ENCODE measurements at regions not wholly inside any gene's neighbourhood (a gene's known extent, or its start where the extent isn't known, plus 50 kb on each side); places are given as distances from the start of the nearest gene placed in this dataset.

- Mint-ChIP-seq H3K36me3 (ENCODE audit: low read depth) (no peaks in the 10 kb centered on the region), H3K9me3 (no peaks in the 10 kb centered on the region), H3K27ac (no peak overlapping the region), H3K4me1 (peaks cover 20% of the 10 kb centered on the region), H3K27me3 (ENCODE audit: insufficient read depth) (peaks cover 40% of the 10 kb centered on the region), H3K4me3 (no peak overlapping the region)
- 89 to 91% methylated on average over 1 of the region's 1 CpG for WGBS, 2 experiments (ENCODE audit: insufficient coverage in 1 of 2, insufficient read length in 1 of 2)
- H3K4me3 ChIP-seq (ENCODE audit: low read length): no peak overlapping the region
- H3K9ac ChIP-seq (ENCODE audit: extremely low read depth, low read length, poor library complexity, severe bottlenecking): no peak overlapping the region
- H3K27me3 ChIP-seq (ENCODE audit: control insufficient read depth, insufficient read depth, low read length, poor library complexity, severe bottlenecking): peaks cover 11% of the 10 kb centered on the region
- TF ChIP-seq, protein P1, sequence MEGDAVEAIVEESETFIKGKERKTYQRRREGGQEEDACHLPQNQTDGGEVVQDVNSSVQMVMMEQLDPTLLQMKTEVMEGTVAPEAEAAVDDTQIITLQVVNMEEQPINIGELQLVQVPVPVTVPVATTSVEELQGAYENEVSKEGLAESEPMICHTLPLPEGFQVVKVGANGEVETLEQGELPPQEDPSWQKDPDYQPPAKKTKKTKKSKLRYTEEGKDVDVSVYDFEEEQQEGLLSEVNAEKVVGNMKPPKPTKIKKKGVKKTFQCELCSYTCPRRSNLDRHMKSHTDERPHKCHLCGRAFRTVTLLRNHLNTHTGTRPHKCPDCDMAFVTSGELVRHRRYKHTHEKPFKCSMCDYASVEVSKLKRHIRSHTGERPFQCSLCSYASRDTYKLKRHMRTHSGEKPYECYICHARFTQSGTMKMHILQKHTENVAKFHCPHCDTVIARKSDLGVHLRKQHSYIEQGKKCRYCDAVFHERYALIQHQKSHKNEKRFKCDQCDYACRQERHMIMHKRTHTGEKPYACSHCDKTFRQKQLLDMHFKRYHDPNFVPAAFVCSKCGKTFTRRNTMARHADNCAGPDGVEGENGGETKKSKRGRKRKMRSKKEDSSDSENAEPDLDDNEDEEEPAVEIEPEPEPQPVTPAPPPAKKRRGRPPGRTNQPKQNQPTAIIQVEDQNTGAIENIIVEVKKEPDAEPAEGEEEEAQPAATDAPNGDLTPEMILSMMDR (conservative IDR thresholded peaks at IDR 0.05): no peak
- H3K27ac ChIP-seq (ENCODE audit: low read depth, low read length): no peak overlapping the region
- no peaks in the 10 kb centered on the region for H3K4me1 ChIP-seq (ENCODE audit: control insufficient read depth, insufficient read depth, low read length)
- H3K36me3 ChIP-seq (ENCODE audit: control insufficient read depth, insufficient read depth, low read length): no peaks in the 10 kb centered on the region
- no peaks in the 10 kb centered on the region for H3K9me3 ChIP-seq (ENCODE audit: control insufficient read depth, low read length)
- no peak for DNase-seq
Measured at GRCh38 chr7:115216652-115217051, 294.8 kb downstream of the MDFIC start.

GRCh38 chr7:115211171-115211570, 289.3 kb downstream of the MDFIC start:
- Histone ChIP-seq H3K27me3 (ENCODE audit: control insufficient read depth, insufficient read depth, low read length, poor library complexity, severe bottlenecking) (no peaks in the 10 kb centered on the region), H3K9me3 (ENCODE audit: control insufficient read depth, low read length) (peaks cover 18% of the 10 kb centered on the region)

DNA sequence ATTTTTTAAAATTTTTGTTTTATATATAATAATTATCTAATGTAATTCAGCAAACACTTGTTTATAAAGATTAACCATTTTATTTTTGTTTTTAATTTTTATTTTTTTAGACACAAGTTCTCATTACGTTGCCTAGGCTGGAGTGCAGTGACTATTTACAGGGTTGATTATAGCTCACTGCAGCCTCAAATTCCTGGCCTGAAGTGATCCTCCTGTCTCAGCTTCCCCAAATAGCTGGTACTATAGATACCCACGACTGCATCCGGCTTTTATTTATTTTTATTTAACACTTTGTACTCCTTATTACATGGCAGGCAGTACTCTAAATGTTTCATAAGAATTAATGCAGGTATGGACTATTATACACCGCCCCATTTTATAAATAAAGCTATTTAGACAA, 288.7 kb downstream of the MDFIC start:
- Histone ChIP-seq H3K9ac (ENCODE audit: extremely low read depth, low read length, poor library complexity, severe bottlenecking) (no peak overlapping the region), H3K9me3 (ENCODE audit: control insufficient read depth, low read length) (peaks cover 24% of the 10 kb centered on the region), H3K36me3 (ENCODE audit: control insufficient read depth, insufficient read depth, low read length) (no peaks in the 10 kb centered on the region), H3K4me3 (ENCODE audit: low read length) (no peak overlapping the region), H3K27ac (ENCODE audit: low read depth, low read length) (no peak overlapping the region), H3K27me3 (ENCODE audit: control insufficient read depth, insufficient read depth, low read length, poor library complexity, severe bottlenecking) (no peaks in the 10 kb centered on the region), H3K4me1 (ENCODE audit: control insufficient read depth, insufficient read depth, low read length) (no peaks in the 10 kb centered on the region)
- Mint-ChIP-seq H3K9me3 (peaks cover 20% of the 10 kb centered on the region), H3K36me3 (ENCODE audit: low read depth) (peaks cover 5% of the 10 kb centered on the region), H3K27me3 (ENCODE audit: insufficient read depth) (peaks cover 11% of the 10 kb centered on the region), H3K4me3 (no peak overlapping the region), H3K4me1 (peaks cover 26% of the 10 kb centered on the region), H3K27ac (no peak overlapping the region)
- no peak for DNase-seq
- WGBS, 2 experiments (ENCODE audit: insufficient coverage in 1 of 2, insufficient read length in 1 of 2): 86% methylated on average over 4 of the region's 4 CpGs; no CpG with 5 or more reads in 1 of the 2 experiments
- TF ChIP-seq, protein P1 (conservative IDR thresholded peaks at IDR 0.05): no peak

More at GRCh38 chr7:115211171-115211570, 289.3 kb downstream of the MDFIC start:
- DNase-seq: no peak
- peaks cover 14% of the 10 kb centered on the region for H3K9me3 Mint-ChIP-seq
- no peak overlapping the region for H3K27ac ChIP-seq (ENCODE audit: low read depth, low read length)
- H3K9ac ChIP-seq (ENCODE audit: extremely low read depth, low read length, poor library complexity, severe bottlenecking): no peak overlapping the region
- H3K4me1 Mint-ChIP-seq: peaks cover 26% of the 10 kb centered on the region
- no peak overlapping the region for H3K4me3 Mint-ChIP-seq
- TF ChIP-seq, protein P1 (conservative IDR thresholded peaks at IDR 0.05): no peak
- 88 to 89% methylated on average over 1 of the region's 1 CpG for WGBS, 2 experiments (ENCODE audit: insufficient coverage in 1 of 2, insufficient read length in 1 of 2)
- H3K36me3 ChIP-seq (ENCODE audit: control insufficient read depth, insufficient read depth, low read length): no peaks in the 10 kb centered on the region
- no peak overlapping the region for H3K27ac Mint-ChIP-seq
- peaks cover 2% of the 10 kb centered on the region for H3K36me3 Mint-ChIP-seq (ENCODE audit: low read depth)
- H3K27me3 Mint-ChIP-seq (ENCODE audit: insufficient read depth): peaks cover 11% of the 10 kb centered on the region
- H3K4me3 ChIP-seq (ENCODE audit: low read length): no peak overlapping the region
- no peaks in the 10 kb centered on the region for H3K4me1 ChIP-seq (ENCODE audit: control insufficient read depth, insufficient read depth, low read length)

Data from endodermal cell (in vitro differentiated cells).